HG03432 (cell line): ENCODE measurements at regions not wholly inside any gene's neighbourhood (a gene's known extent, or its start where the extent isn't known, plus 50 kb on each side); places are given as distances from the start of the nearest gene placed in this dataset.

ENCODE experiments used
- ATAC-seq: cut with Tn5 transposase; IDR thresholded peaks from one replicate; pipeline ENCODE4 v1.9.1; 2021; ENCODE audit warnings: mild to moderate bottlenecking, moderate library complexity; ENCODE audit not compliant: unreplicated experiment

- no peak for ATAC-seq
These were observed 104.3 kb upstream of the FSTL4 start for GRCh38 chr5:133716532-133717183.

- ATAC-seq, result no peak
These were observed 103.3 kb upstream of the FSTL4 start for GRCh38 chr5:133715616-133716015.

GRCh38 chr5:133715216-133715615 is 102.9 kb upstream of the FSTL4 start:
- ATAC-seq, result no peak

GRCh38 chr5:133714161-133714915 is 102.0 kb upstream of the FSTL4 start:
- ATAC-seq, result no peak

- no peak for ATAC-seq
These were observed 101.4 kb upstream of the FSTL4 start for GRCh38 chr5:133713751-133714150.

GRCh38 chr5:133713209-133713608 is 100.9 kb upstream of the FSTL4 start:
- ATAC-seq, result no peak

GRCh38 chr5:133712562-133712961 is 100.2 kb upstream of the FSTL4 start:
- no peak for ATAC-seq

GRCh38 chr5:133709209-133709725 is 96.9 kb upstream of the FSTL4 start:
- no peak for ATAC-seq

- no peak for ATAC-seq
These were observed 96.0 kb upstream of the FSTL4 start for GRCh38 chr5:133708331-133708850.

GRCh38 chr5:133707629-133708028 is 95.3 kb upstream of the FSTL4 start:
- no peak for ATAC-seq

- no peak for ATAC-seq
These were observed 94.4 kb upstream of the FSTL4 start for GRCh38 chr5:133706506-133707430.

- no peak for ATAC-seq
These were observed 93.0 kb upstream of the FSTL4 start for GRCh38 chr5:133705331-133705730.

GRCh38 chr5:133704411-133704810 is 92.1 kb upstream of the FSTL4 start:
- no peak for ATAC-seq

GRCh38 chr5:133703935-133704334 is 91.6 kb upstream of the FSTL4 start:
- ATAC-seq, result no peak

- no peak for ATAC-seq
These were observed 90.7 kb upstream of the FSTL4 start for GRCh38 chr5:133702791-133703770.

- ATAC-seq, result no peak
These were observed 89.5 kb upstream of the FSTL4 start for GRCh38 chr5:133701871-133702270.

- no peak for ATAC-seq
These were observed 87.9 kb upstream of the FSTL4 start for GRCh38 chr5:133700251-133700650.

GRCh38 chr5:133698646-133699526 is 86.5 kb upstream of the FSTL4 start:
- ATAC-seq, result peak; percentile 72

GRCh38 chr5:133698259-133698554 is 85.9 kb upstream of the FSTL4 start:
- no peak for ATAC-seq
